ENCODE measurements at regions not wholly inside any gene's neighbourhood (a gene's known extent, or its start where the extent isn't known, plus 50 kb on each side); places are given as distances from the start of the nearest gene placed in this dataset.

DNA sequence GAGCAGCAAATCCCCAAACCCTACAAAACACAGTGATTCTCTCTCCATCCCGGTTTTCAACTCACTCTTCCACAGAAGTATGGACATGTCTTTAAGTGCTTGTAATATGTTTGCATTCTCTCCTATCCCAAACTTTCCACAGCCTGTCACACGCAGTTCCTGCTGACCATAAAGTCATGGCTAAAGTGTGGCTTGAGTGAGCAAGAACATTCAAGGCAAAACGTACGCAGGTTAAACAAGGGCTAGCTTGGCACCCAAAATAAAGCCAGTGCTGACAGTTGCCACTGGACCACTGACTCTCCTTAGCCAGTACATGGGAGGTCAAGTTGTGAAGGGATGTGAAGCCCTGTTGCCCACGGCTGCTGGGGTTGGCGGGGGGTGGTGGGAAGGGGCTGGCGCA, 211.1 kb upstream of the IRX1 start:
- TF ChIP-seq, protein P1, sequence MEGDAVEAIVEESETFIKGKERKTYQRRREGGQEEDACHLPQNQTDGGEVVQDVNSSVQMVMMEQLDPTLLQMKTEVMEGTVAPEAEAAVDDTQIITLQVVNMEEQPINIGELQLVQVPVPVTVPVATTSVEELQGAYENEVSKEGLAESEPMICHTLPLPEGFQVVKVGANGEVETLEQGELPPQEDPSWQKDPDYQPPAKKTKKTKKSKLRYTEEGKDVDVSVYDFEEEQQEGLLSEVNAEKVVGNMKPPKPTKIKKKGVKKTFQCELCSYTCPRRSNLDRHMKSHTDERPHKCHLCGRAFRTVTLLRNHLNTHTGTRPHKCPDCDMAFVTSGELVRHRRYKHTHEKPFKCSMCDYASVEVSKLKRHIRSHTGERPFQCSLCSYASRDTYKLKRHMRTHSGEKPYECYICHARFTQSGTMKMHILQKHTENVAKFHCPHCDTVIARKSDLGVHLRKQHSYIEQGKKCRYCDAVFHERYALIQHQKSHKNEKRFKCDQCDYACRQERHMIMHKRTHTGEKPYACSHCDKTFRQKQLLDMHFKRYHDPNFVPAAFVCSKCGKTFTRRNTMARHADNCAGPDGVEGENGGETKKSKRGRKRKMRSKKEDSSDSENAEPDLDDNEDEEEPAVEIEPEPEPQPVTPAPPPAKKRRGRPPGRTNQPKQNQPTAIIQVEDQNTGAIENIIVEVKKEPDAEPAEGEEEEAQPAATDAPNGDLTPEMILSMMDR (IDR thresholded peaks at IDR 0.05): no peak
- TF ChIP-seq, protein P2, sequence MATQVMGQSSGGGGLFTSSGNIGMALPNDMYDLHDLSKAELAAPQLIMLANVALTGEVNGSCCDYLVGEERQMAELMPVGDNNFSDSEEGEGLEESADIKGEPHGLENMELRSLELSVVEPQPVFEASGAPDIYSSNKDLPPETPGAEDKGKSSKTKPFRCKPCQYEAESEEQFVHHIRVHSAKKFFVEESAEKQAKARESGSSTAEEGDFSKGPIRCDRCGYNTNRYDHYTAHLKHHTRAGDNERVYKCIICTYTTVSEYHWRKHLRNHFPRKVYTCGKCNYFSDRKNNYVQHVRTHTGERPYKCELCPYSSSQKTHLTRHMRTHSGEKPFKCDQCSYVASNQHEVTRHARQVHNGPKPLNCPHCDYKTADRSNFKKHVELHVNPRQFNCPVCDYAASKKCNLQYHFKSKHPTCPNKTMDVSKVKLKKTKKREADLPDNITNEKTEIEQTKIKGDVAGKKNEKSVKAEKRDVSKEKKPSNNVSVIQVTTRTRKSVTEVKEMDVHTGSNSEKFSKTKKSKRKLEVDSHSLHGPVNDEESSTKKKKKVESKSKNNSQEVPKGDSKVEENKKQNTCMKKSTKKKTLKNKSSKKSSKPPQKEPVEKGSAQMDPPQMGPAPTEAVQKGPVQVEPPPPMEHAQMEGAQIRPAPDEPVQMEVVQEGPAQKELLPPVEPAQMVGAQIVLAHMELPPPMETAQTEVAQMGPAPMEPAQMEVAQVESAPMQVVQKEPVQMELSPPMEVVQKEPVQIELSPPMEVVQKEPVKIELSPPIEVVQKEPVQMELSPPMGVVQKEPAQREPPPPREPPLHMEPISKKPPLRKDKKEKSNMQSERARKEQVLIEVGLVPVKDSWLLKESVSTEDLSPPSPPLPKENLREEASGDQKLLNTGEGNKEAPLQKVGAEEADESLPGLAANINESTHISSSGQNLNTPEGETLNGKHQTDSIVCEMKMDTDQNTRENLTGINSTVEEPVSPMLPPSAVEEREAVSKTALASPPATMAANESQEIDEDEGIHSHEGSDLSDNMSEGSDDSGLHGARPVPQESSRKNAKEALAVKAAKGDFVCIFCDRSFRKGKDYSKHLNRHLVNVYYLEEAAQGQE (IDR thresholded peaks at IDR 0.05; ENCODE audit: insufficient read depth in 1 of 2, low read depth in 2 of 2, low read length in 1 of 2): no peak
- no peak for TF ChIP-seq POLR2AphosphoS5 (IDR thresholded peaks at IDR 0.05; ENCODE audit: low read depth, low read length)

All from Panc1 (cell line).